Pancreas (tissue), 10 donors: ENCODE measurements at regions not wholly inside any gene's neighbourhood (a gene's known extent, or its start where the extent isn't known, plus 50 kb on each side); places are given as distances from the start of the nearest gene placed in this dataset.

ENCODE experiments used
- ATAC-seq, 4 donors: fragments of 200-7000 bp; cut with Tn5 transposase; one replicate each; pipeline versions ENCODE4 v1.8.0 to v1.9.1; 2020; ENCODE audit warnings: mild to moderate bottlenecking in 4 of 4, moderate library complexity in 4 of 4
- DNase-seq, 6 donors: peaks; one replicate each; pipeline ENCODE4 v3.0.0-alpha.2; 2020
- FAIRE-seq: peaks from 2 replicates; lab custom pipeline; 2012; peaks lifted over from hg19 to GRCh38; lab: Jason Lieb, UNC
- H3K27ac ChIP-seq, 4 donors: fragments of 200-600 bp; sonication (generic); 1 replicate in 3 of 4; 2 replicates in 1 of 4; pipeline versions ENCODE4 v1.5.0 to v1.8.0; 2020
- H3K27me3 ChIP-seq, 4 donors: fragments of 200-600 bp; one replicate each; pipeline ENCODE4 v1.8.0; 2021
- H3K36me3 ChIP-seq, 3 donors: fragments of 200-600 bp; sonication (generic) in 1 of 3; one replicate each; pipeline versions ENCODE4 v1.5.0 to v1.8.0; 2020 to 2021
- H3K4me1 ChIP-seq, 3 donors: fragments of 200-600 bp; one replicate each; pipeline ENCODE4 v1.8.0; 2021
- H3K4me3 ChIP-seq, 4 donors: fragments of 200-600 bp; sonication (generic) in 2 of 4; one replicate each; pipeline versions ENCODE4 v1.5.0 to v1.8.0; 2020 to 2021
- H3K9me3 ChIP-seq, 4 donors: fragments of 200-600 bp; one replicate each; pipeline ENCODE4 v1.8.0; 2021
- CTCF ChIP-seq, 4 donors: fragments of 200-600 bp; sonication (generic) in 3 of 4; IDR thresholded peaks; one replicate each; pipeline versions ENCODE4 v1.5.0 to v1.8.0; 2021; ENCODE audit warnings: antibody characterized with exemption in 4 of 4
- WGBS, 2 donors: extraction: QIAGEN DNeasy Blood & Tissue Kit; methylation state at CpG; one replicate each; pipeline ENCODE4 v1.1.7; 2013; 5-methylcytosine and 5-hydroxymethylcytosine counted together
- intact Hi-C, 3 donors: fragments of 100-400 bp; cut with DNase I; formaldehyde crosslinking; loops; one replicate each; pipeline versions ENCODE4 v1.11.1 to v1.14.2; 2022
- donor health status: healthy with polysubstance abuse.
- donor health status: DM: no; HTN: no; CAD: no; lungs with moderate emphysema.
- donor health status: DM: no; HTN: no; CAD: no.
- donor health status: control.
- donor health status: control.
- donor health status: Bipolar disorder and iron deficiency.
- donor health status: DM: yes; HTN: yes; CAD: no.
- donor health status: DM: no; HTN: no; CAD: no.
- donor health status: DM: no; HTN: no; CAD: no.
- donor health status: DM: yes; HTN: yes; CAD: no.

DNA sequence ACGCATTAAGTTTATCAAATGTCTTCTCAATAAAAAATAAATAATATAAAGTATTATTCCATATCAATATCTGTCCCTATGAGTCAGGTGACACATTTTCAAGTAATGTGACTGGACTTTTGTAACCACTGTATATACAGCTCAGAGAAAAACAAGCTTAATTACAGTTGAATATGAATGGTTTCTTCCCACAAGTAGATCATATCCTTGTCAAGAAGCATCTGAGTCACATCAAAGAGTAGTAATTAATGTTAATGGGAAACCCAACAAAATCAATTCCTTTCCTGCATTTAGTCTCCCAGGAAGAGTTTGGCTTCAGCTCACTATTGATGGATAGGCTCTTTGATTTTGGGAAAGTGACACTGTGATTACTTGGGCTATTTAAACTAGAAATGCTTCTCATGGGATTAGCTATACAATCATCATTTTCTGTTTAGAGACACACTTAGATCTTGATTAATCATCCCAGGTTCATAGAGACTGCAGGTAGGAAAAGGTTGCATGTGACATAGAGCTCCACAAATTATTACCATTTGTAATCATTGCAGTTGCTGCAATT, 292.9 kb downstream of the GABRG2 start:
- H3K4me1 ChIP-seq, result no peaks in the 10 kb centered on the region
- no peak overlapping the region for H3K27ac ChIP-seq
- no peak overlapping the region for H3K4me3 ChIP-seq
- intact Hi-C loops, result no loop called here
- FAIRE-seq (no peak), ATAC-seq (no peak), DNase-seq (no peak)
- 3 to 77% methylated on average over 1 of the region's 1 CpG for WGBS, 2 donors
- no peaks in the 10 kb centered on the region for H3K9me3 ChIP-seq
- H3K36me3 ChIP-seq, result no peaks in the 10 kb centered on the region
- no peak for TF ChIP-seq CTCF (IDR thresholded peaks at IDR 0.05)
- H3K27me3 ChIP-seq, result no peaks in the 10 kb centered on the region

GRCh38 chr5:162372256-162372655, 304.7 kb downstream of the GABRG2 start:
- DNase-seq (no peak), ATAC-seq (no peak), FAIRE-seq (no peak)
- no peaks in the 10 kb centered on the region for H3K4me1 ChIP-seq
- H3K4me3 ChIP-seq, result no peak overlapping the region
- intact Hi-C loops, result no loop called here
- H3K27me3 ChIP-seq, result no peaks in the 10 kb centered on the region
- no peaks in the 10 kb centered on the region for H3K9me3 ChIP-seq
- no peak for TF ChIP-seq CTCF (IDR thresholded peaks at IDR 0.05)
- H3K36me3 ChIP-seq, result no peaks in the 10 kb centered on the region
- H3K27ac ChIP-seq, result no peak overlapping the region
- WGBS, 2 donors, result 40 to 45% methylated on average over 3 of the region's 3 CpGs

DNA sequence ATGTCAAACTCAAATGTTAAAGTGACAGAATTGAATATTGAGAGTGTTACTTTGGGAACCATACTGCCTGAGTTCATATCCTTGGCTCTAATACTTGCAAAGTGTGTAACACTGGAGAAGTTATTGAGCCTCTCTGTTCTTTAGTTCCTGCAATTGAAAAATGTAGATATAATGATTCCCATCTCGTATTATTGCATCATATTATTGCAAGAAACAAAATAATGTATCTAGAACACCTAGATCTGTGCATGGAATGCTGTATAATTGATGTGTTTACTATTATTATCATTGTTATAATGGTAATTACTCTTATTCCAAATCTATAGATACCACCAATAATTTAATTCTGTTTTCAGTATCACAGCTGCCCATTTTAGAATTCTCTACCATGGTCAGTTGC, 310.3 kb downstream of the GABRG2 start:
- Histone ChIP-seq H3K27ac (no peak overlapping the region), H3K36me3 (no peaks in the 10 kb centered on the region), H3K4me3 (no peak overlapping the region), H3K9me3 (no peaks in the 10 kb centered on the region), H3K27me3 (no peaks in the 10 kb centered on the region), H3K4me1 (no peaks in the 10 kb centered on the region)
- intact Hi-C loops, result no loop called here
- ATAC-seq (no peak), FAIRE-seq (no peak), DNase-seq (no peak)
- TF ChIP-seq CTCF (IDR thresholded peaks at IDR 0.05), result no peak
- 19 to 22% methylated on average over 1 of the region's 1 CpG for WGBS, 2 donors

DNA sequence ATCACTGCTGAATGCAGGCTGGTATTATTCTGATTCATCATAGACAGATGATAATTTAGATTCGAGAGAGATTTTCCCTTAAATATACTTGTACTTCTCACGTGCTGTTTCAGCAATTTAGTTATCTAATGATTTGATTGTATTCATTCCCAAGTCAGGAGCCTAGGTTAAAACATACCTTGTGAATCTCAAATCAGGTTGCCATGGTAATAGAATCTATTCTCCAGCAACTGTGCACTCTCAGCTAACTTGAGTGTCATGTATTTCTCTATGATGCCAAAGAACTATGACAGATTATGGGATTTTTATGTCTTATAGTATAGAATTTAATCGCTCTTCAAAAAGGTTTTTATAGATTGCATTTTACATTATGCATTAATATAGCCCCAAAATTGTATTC, 315.3 kb downstream of the GABRG2 start:
- no peak for FAIRE-seq
- intact Hi-C loops, result no loop called here
- no peak for TF ChIP-seq CTCF (IDR thresholded peaks at IDR 0.05)
- Histone ChIP-seq H3K4me3 (no peak overlapping the region), H3K27me3 (no peaks in the 10 kb centered on the region), H3K36me3 (no peaks in the 10 kb centered on the region), H3K4me1 (no peaks in the 10 kb centered on the region), H3K27ac (no peak overlapping the region), H3K9me3 (no peaks in the 10 kb centered on the region)
- no peak for DNase-seq
- WGBS, 2 donors, result 48 to 51% methylated on average over 3 of the region's 3 CpGs
- ATAC-seq, result no peak

GRCh38 chr5:162384225-162384624, 316.7 kb downstream of the GABRG2 start:
- intact Hi-C loops, result no loop called here
- 32 to 42% methylated on average over 2 of the region's 2 CpGs for WGBS, 2 donors
- DNase-seq, result no peak
- FAIRE-seq, result no peak
- no peak for TF ChIP-seq CTCF (IDR thresholded peaks at IDR 0.05)
- Histone ChIP-seq H3K9me3 (no peaks in the 10 kb centered on the region), H3K4me1 (no peaks in the 10 kb centered on the region), H3K36me3 (no peaks in the 10 kb centered on the region), H3K4me3 (no peak overlapping the region), H3K27me3 (no peaks in the 10 kb centered on the region), H3K27ac (no peak overlapping the region)
- no peak for ATAC-seq
